HL-60 (cell line): ENCODE measurements at regions not wholly inside any gene's neighbourhood (a gene's known extent, or its start where the extent isn't known, plus 50 kb on each side); places are given as distances from the start of the nearest gene placed in this dataset.
"Not testable (repeated sequence)": the region's sequence is repeated elsewhere in the genome, so short reads cannot be mapped to it uniquely, and the experiment has no call there.

ENCODE experiments used
- POLR2AphosphoS5 ChIP-seq: IDR thresholded peaks from 2 replicates; pipeline ENCODE4 v1.6.1; 2012; ENCODE audit warnings: low read depth
- TF ChIP-seq, protein P1 (sequence below): IDR thresholded peaks from one replicate; pipeline ENCODE4 v1.5.1; 2011; ENCODE audit warnings: low read length, control low read depth, inconsistent platforms; ENCODE audit not compliant: insufficient read depth
- TF ChIP-seq, protein P2 (sequence below): IDR thresholded peaks from 2 replicates; pipeline ENCODE4 v1.6.1; 2012; ENCODE audit warnings: low read depth; ENCODE audit not compliant: insufficient replicate concordance

- TF ChIP-seq, protein P1, sequence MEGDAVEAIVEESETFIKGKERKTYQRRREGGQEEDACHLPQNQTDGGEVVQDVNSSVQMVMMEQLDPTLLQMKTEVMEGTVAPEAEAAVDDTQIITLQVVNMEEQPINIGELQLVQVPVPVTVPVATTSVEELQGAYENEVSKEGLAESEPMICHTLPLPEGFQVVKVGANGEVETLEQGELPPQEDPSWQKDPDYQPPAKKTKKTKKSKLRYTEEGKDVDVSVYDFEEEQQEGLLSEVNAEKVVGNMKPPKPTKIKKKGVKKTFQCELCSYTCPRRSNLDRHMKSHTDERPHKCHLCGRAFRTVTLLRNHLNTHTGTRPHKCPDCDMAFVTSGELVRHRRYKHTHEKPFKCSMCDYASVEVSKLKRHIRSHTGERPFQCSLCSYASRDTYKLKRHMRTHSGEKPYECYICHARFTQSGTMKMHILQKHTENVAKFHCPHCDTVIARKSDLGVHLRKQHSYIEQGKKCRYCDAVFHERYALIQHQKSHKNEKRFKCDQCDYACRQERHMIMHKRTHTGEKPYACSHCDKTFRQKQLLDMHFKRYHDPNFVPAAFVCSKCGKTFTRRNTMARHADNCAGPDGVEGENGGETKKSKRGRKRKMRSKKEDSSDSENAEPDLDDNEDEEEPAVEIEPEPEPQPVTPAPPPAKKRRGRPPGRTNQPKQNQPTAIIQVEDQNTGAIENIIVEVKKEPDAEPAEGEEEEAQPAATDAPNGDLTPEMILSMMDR = not testable (repeated sequence)
- not testable (repeated sequence) for TF ChIP-seq POLR2AphosphoS5
- TF ChIP-seq, protein P2, sequence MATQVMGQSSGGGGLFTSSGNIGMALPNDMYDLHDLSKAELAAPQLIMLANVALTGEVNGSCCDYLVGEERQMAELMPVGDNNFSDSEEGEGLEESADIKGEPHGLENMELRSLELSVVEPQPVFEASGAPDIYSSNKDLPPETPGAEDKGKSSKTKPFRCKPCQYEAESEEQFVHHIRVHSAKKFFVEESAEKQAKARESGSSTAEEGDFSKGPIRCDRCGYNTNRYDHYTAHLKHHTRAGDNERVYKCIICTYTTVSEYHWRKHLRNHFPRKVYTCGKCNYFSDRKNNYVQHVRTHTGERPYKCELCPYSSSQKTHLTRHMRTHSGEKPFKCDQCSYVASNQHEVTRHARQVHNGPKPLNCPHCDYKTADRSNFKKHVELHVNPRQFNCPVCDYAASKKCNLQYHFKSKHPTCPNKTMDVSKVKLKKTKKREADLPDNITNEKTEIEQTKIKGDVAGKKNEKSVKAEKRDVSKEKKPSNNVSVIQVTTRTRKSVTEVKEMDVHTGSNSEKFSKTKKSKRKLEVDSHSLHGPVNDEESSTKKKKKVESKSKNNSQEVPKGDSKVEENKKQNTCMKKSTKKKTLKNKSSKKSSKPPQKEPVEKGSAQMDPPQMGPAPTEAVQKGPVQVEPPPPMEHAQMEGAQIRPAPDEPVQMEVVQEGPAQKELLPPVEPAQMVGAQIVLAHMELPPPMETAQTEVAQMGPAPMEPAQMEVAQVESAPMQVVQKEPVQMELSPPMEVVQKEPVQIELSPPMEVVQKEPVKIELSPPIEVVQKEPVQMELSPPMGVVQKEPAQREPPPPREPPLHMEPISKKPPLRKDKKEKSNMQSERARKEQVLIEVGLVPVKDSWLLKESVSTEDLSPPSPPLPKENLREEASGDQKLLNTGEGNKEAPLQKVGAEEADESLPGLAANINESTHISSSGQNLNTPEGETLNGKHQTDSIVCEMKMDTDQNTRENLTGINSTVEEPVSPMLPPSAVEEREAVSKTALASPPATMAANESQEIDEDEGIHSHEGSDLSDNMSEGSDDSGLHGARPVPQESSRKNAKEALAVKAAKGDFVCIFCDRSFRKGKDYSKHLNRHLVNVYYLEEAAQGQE = not testable (repeated sequence)
Measured at GRCh38 chr16:22606619-22607018, 95.9 kb downstream of the NPIPB5 start.
